ENCODE measurements at regions not wholly inside any gene's neighbourhood (a gene's known extent, or its start where the extent isn't known, plus 50 kb on each side); places are given as distances from the start of the nearest gene placed in this dataset.

DNA sequence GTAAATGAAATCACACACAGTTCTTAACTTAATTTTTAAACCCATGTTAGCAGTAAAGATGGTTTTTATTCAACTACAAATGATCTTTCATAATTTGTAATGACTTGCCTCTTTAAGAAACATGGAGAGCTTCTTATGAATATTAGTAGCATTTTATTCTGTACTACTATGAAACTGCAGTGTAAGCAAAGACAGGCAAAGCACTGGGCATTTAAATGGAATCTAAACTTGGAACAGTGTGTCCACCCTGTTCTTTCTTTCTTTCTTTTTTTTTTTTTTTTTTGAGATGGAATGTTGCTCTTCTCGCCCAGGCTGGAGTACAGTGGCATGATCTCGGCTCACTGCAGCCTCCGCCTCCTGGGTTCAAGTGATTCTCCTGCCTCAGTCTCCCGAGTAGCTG, 740.4 kb upstream of the IGFBP3 start:
- H3K27me3 ChIP-seq (ENCODE audit: insufficient read depth, low read length): no peaks in the 10 kb centered on the region
- Mint-ChIP-seq H3K9me3 (ENCODE audit: unreplicated experiment) (peaks cover 12% of the 10 kb centered on the region), H3K27ac (ENCODE audit: unreplicated experiment) (no peak overlapping the region), H3K4me1 (ENCODE audit: low read depth, unreplicated experiment) (peaks cover 7% of the 10 kb centered on the region), H3K27me3 (ENCODE audit: low read depth, unreplicated experiment) (no peaks in the 10 kb centered on the region), H3K36me3 (ENCODE audit: low read depth, unreplicated experiment) (no peaks in the 10 kb centered on the region), H3K4me3 (ENCODE audit: unreplicated experiment) (no peak overlapping the region)
- H3K9me3 ChIP-seq (ENCODE audit: insufficient read depth, low read depth, low read length): no peaks in the 10 kb centered on the region
- H3K9ac ChIP-seq (ENCODE audit: low read length): no peak overlapping the region
- H3K27ac ChIP-seq (ENCODE audit: low read depth, low read length): no peak overlapping the region
- H3K4me2 ChIP-seq (ENCODE audit: low read length): no peak overlapping the region
- H3K79me2 ChIP-seq (ENCODE audit: insufficient read depth, low read length): no peaks in the 10 kb centered on the region
- H3K36me3 ChIP-seq (ENCODE audit: insufficient read depth, low read length): no peaks in the 10 kb centered on the region
- FAIRE-seq: no peak
- H2AFZ ChIP-seq (ENCODE audit: low read depth, low read length): no peak overlapping the region
- H3K4me3 ChIP-seq (ENCODE audit: insufficient read depth, low read depth, low read length): no peak overlapping the region
- TF ChIP-seq, protein P1, sequence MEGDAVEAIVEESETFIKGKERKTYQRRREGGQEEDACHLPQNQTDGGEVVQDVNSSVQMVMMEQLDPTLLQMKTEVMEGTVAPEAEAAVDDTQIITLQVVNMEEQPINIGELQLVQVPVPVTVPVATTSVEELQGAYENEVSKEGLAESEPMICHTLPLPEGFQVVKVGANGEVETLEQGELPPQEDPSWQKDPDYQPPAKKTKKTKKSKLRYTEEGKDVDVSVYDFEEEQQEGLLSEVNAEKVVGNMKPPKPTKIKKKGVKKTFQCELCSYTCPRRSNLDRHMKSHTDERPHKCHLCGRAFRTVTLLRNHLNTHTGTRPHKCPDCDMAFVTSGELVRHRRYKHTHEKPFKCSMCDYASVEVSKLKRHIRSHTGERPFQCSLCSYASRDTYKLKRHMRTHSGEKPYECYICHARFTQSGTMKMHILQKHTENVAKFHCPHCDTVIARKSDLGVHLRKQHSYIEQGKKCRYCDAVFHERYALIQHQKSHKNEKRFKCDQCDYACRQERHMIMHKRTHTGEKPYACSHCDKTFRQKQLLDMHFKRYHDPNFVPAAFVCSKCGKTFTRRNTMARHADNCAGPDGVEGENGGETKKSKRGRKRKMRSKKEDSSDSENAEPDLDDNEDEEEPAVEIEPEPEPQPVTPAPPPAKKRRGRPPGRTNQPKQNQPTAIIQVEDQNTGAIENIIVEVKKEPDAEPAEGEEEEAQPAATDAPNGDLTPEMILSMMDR (IDR thresholded peaks at IDR 0.05; ENCODE audit: insufficient read depth, low read depth, low read length): no peak
- TF ChIP-seq EZH2 (IDR thresholded peaks at IDR 0.05; ENCODE audit: insufficient read depth, low read length): no peak
- no peaks in the 10 kb centered on the region for H4K20me1 ChIP-seq (ENCODE audit: insufficient read depth, low read length)
- H3K4me1 ChIP-seq (ENCODE audit: insufficient read depth, low read length): no peaks in the 10 kb centered on the region
- no peak for DNase-seq (ENCODE audit: low read depth)

DNA sequence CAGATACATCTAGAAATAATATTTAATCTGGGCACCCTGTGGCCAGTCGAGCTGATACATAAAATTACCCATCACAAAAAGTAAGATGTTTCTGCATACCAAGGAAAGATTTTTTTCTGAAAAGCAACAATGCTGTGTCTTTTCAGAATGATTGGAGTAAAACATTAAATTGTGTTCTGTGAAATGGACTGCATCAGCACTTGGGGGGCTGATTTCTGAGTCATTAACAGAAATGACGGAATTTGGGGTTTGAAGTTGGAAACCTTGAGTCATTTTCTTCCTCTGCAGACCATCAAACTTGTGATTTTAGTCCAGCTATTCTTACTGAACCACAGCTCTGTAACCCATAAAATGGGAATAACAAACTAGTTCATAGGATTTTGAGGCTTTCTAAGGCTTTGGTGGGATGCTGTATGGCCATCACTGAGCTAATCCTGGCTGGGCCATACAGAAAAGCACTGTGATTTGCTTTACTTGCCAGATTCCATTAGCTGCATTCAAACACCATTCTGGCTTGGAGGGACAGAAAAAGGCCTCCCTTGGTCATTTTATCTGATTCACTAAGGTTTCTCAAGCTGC, 739.4 kb upstream of the IGFBP3 start:
- no peaks in the 10 kb centered on the region for H3K27me3 Mint-ChIP-seq (ENCODE audit: low read depth, unreplicated experiment)
- H3K36me3 Mint-ChIP-seq (ENCODE audit: low read depth, unreplicated experiment): no peaks in the 10 kb centered on the region
- no peak for FAIRE-seq

DNA sequence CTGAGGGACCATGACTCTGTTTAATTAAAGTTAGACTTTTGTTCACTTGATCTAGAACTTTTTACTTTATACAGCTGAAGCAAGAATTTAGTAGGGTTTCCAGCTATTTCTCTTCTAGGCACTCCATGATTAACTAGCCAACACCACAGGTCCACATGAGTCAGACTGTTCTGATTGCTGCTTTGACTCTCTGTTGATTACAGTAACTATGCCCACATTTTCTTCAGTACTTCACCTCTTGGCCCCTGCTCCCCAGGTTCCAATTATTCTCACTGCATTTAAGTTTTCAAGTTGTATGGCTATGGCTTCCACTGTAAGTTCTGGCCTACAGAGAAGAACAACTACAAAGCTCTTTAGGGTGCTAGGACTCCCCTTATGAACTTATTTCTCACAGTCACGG, 737.2 kb upstream of the IGFBP3 start:
- H3K4me3 ChIP-seq (ENCODE audit: insufficient read depth, low read depth, low read length): no peak overlapping the region
- no peaks in the 10 kb centered on the region for H4K20me1 ChIP-seq (ENCODE audit: insufficient read depth, low read length)
- DNase-seq (ENCODE audit: low read depth): peak; percentile 43
- H3K4me2 ChIP-seq (ENCODE audit: low read length): no peak overlapping the region
- Mint-ChIP-seq H3K27ac (ENCODE audit: unreplicated experiment) (peak overlapping the region; percentile 12), H3K4me3 (ENCODE audit: unreplicated experiment) (no peak overlapping the region), H3K9me3 (ENCODE audit: unreplicated experiment) (peaks cover 8% of the 10 kb centered on the region), H3K27me3 (ENCODE audit: low read depth, unreplicated experiment) (no peaks in the 10 kb centered on the region), H3K4me1 (ENCODE audit: low read depth, unreplicated experiment) (peaks cover 12% of the 10 kb centered on the region), H3K36me3 (ENCODE audit: low read depth, unreplicated experiment) (no peaks in the 10 kb centered on the region)
- no peaks in the 10 kb centered on the region for H3K27me3 ChIP-seq (ENCODE audit: insufficient read depth, low read length)
- H2AFZ ChIP-seq (ENCODE audit: low read depth, low read length): no peak overlapping the region
- TF ChIP-seq, protein P1 (IDR thresholded peaks at IDR 0.05; ENCODE audit: insufficient read depth, low read depth, low read length): no peak
- TF ChIP-seq EZH2 (IDR thresholded peaks at IDR 0.05; ENCODE audit: insufficient read depth, low read length): no peak
- H3K9ac ChIP-seq (ENCODE audit: low read length): no peak overlapping the region
- H3K4me1 ChIP-seq (ENCODE audit: insufficient read depth, low read length): no peaks in the 10 kb centered on the region
- FAIRE-seq: no peak
- H3K9me3 ChIP-seq (ENCODE audit: insufficient read depth, low read depth, low read length): no peaks in the 10 kb centered on the region
- no peak overlapping the region for H3K27ac ChIP-seq (ENCODE audit: low read depth, low read length)
- H3K79me2 ChIP-seq (ENCODE audit: insufficient read depth, low read length): no peaks in the 10 kb centered on the region
- H3K36me3 ChIP-seq (ENCODE audit: insufficient read depth, low read length): no peaks in the 10 kb centered on the region

More for the DNA sequence above, 739.4 kb upstream of the IGFBP3 start:
- H3K36me3 ChIP-seq (ENCODE audit: insufficient read depth, low read length): no peaks in the 10 kb centered on the region
- no peaks in the 10 kb centered on the region for H3K9me3 ChIP-seq (ENCODE audit: insufficient read depth, low read depth, low read length)
- H3K4me3 ChIP-seq (ENCODE audit: insufficient read depth, low read depth, low read length): no peak overlapping the region
- no peak overlapping the region for H3K4me3 Mint-ChIP-seq (ENCODE audit: unreplicated experiment)
- H3K27ac ChIP-seq (ENCODE audit: low read depth, low read length): no peak overlapping the region
- H3K27ac Mint-ChIP-seq (ENCODE audit: unreplicated experiment): no peak overlapping the region
- no peaks in the 10 kb centered on the region for H3K27me3 ChIP-seq (ENCODE audit: insufficient read depth, low read length)
- H3K9ac ChIP-seq (ENCODE audit: low read length): no peak overlapping the region
- no peaks in the 10 kb centered on the region for H3K4me1 ChIP-seq (ENCODE audit: insufficient read depth, low read length)
- peaks cover 8% of the 10 kb centered on the region for H3K9me3 Mint-ChIP-seq (ENCODE audit: unreplicated experiment)
- TF ChIP-seq, protein P1 (IDR thresholded peaks at IDR 0.05; ENCODE audit: insufficient read depth, low read depth, low read length): no peak
- peak; percentile 78 for DNase-seq (ENCODE audit: low read depth)
- no peaks in the 10 kb centered on the region for H3K79me2 ChIP-seq (ENCODE audit: insufficient read depth, low read length)
- no peak overlapping the region for H2AFZ ChIP-seq (ENCODE audit: low read depth, low read length)
- H3K4me2 ChIP-seq (ENCODE audit: low read length): peak overlapping the region; percentile 23
- H3K4me1 Mint-ChIP-seq (ENCODE audit: low read depth, unreplicated experiment): peaks cover 7% of the 10 kb centered on the region
- no peaks in the 10 kb centered on the region for H4K20me1 ChIP-seq (ENCODE audit: insufficient read depth, low read length)
